HCT116 (cell line): ENCODE measurements at regions not wholly inside any gene's neighbourhood (a gene's known extent, or its start where the extent isn't known, plus 50 kb on each side); places are given as distances from the start of the nearest gene placed in this dataset.

ENCODE experiments used
- ELF1 ChIP-seq: IDR thresholded peaks from 2 replicates; pipeline ENCODE4 v1.6.1; 2012; ENCODE audit warnings: low read depth, borderline replicate concordance
- EZH2 ChIP-seq: fragments of 200-600 bp; sonication (generic); IDR thresholded peaks from 2 replicates; pipeline ENCODE4 v1.6.1; 2017; ENCODE audit warnings: antibody characterized with exemption, mixed run types
- EZH2phosphoT487 ChIP-seq: fragments of 200-600 bp; IDR thresholded peaks from 2 replicates; pipeline ENCODE4 v1.6.1; 2018; ENCODE audit warnings: antibody characterized with exemption, borderline replicate concordance
- FOSL1 ChIP-seq: IDR thresholded peaks from 2 replicates; pipeline ENCODE4 v1.6.1; 2012; ENCODE audit warnings: low read depth
- JUND ChIP-seq: IDR thresholded peaks from 2 replicates; pipeline ENCODE4 v1.6.1; 2012
- POLR2A ChIP-seq: IDR thresholded peaks from 2 replicates; pipeline ENCODE4 v1.7.0; 2011; ENCODE audit warnings: borderline replicate concordance; ENCODE audit not compliant: insufficient read depth, insufficient read length; ENCODE audit errors: extremely low read depth
- POLR2AphosphoS5 ChIP-seq: IDR thresholded peaks from 2 replicates; pipeline ENCODE4 v1.6.1; 2011; ENCODE audit warnings: mild to moderate bottlenecking, low read depth, low read length, moderate library complexity
- RAD21 ChIP-seq: IDR thresholded peaks from 2 replicates; pipeline ENCODE4 v1.6.1; 2012; ENCODE audit warnings: low read depth, mild to moderate bottlenecking
- REST ChIP-seq: IDR thresholded peaks from 2 replicates; pipeline ENCODE4 v1.6.1; 2012; ENCODE audit warnings: low read depth
- YY1 ChIP-seq: IDR thresholded peaks from 2 replicates; pipeline ENCODE4 v1.6.1; 2011; ENCODE audit warnings: low read length, low read depth, moderate library complexity, mild to moderate bottlenecking; ENCODE audit not compliant: insufficient replicate concordance; ENCODE audit errors: extremely low read depth
- ZNF274 ChIP-seq: fragments of 200-500 bp; sonication (Bioruptor generic); IDR thresholded peaks from 2 replicates; pipeline ENCODE4 v1.6.1; 2014; ENCODE audit warnings: mild to moderate bottlenecking, low read depth, low read length, inconsistent platforms
- TF ChIP-seq, protein P1 (sequence below), 3 experiments: fragments of 200-600 bp in 1 of 3; sonication (generic) in 1 of 3; IDR thresholded peaks in 2 of 3; conservative IDR thresholded peaks in 1 of 3; 2 replicates each; pipeline ENCODE4 v1.5.1; 2012 to 2017; ENCODE audit warnings: low read depth in 2 of 3, low read length in 2 of 3, antibody characterized with exemption in 1 of 3, borderline replicate concordance in 1 of 3, control low read depth in 1 of 3, mild to moderate bottlenecking in 1 of 3, mixed read lengths in 1 of 3, mixed run types in 1 of 3, moderate library complexity in 1 of 3; ENCODE audit not compliant: insufficient read depth in 1 of 3
- TF ChIP-seq, protein P2 (sequence below): IDR thresholded peaks from 2 replicates; pipeline ENCODE4 v1.6.1; 2012

DNA sequence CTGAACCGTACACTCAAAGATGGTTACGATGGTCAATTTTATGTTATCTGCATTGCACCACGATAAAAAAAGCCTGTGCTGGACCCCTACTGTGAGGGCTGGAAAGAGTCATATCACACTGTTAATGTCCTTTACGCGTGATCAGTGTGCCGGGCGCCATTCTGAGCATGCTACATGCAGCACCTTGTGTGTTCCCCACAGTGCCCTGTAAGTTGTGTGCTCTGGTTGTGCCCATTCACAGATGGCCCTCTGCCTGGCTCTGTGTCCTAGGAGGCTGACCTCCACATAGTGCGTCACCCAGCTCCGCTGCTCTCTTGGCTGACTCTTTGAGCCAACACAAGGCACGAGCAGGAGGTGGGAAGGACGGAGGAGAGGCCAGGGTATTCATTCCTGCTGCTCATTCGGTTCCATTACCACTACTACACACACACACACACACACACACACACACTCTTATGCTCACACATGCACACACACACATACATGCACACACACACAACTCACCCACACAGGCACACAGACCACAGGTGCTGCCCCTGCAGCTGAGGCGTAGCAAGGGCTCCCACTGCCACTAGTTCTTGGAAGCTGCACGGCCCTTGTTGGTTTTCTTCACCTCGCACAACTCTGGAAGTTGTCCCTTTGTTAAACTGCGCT lies 129.6 kb upstream of the IQSEC1 start:
- no peak for TF ChIP-seq POLR2A
- no peak for TF ChIP-seq EZH2
- no peak for TF ChIP-seq EZH2phosphoT487
- no peak for TF ChIP-seq POLR2AphosphoS5
- TF ChIP-seq, protein P1, sequence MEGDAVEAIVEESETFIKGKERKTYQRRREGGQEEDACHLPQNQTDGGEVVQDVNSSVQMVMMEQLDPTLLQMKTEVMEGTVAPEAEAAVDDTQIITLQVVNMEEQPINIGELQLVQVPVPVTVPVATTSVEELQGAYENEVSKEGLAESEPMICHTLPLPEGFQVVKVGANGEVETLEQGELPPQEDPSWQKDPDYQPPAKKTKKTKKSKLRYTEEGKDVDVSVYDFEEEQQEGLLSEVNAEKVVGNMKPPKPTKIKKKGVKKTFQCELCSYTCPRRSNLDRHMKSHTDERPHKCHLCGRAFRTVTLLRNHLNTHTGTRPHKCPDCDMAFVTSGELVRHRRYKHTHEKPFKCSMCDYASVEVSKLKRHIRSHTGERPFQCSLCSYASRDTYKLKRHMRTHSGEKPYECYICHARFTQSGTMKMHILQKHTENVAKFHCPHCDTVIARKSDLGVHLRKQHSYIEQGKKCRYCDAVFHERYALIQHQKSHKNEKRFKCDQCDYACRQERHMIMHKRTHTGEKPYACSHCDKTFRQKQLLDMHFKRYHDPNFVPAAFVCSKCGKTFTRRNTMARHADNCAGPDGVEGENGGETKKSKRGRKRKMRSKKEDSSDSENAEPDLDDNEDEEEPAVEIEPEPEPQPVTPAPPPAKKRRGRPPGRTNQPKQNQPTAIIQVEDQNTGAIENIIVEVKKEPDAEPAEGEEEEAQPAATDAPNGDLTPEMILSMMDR (IDR thresholded peaks at IDR 0.05 in 2 of 3, conservative IDR thresholded peaks at IDR 0.05 in 1 of 3; ENCODE audit: borderline replicate concordance in 1 of 3, insufficient read depth in 1 of 3, low read depth in 2 of 3, low read length in 2 of 3) = no peak
- TF ChIP-seq FOSL1 = no peak
- no peak for TF ChIP-seq ZNF274
- no peak for TF ChIP-seq REST
- TF ChIP-seq YY1 = no peak
- no peak for TF ChIP-seq JUND
- TF ChIP-seq ELF1 = no peak
- TF ChIP-seq, protein P2, sequence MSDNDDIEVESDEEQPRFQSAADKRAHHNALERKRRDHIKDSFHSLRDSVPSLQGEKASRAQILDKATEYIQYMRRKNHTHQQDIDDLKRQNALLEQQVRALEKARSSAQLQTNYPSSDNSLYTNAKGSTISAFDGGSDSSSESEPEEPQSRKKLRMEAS = no peak
- TF ChIP-seq RAD21 = no peak
